GM12873 (cell line): ENCODE measurements at regions not wholly inside any gene's neighbourhood (a gene's known extent, or its start where the extent isn't known, plus 50 kb on each side); places are given as distances from the start of the nearest gene placed in this dataset.

Source experiments
- CTCF ChIP-seq: IDR thresholded peaks from 2 replicates; pipeline ENCODE4 v1.5.1; 2012; ENCODE audit warnings: low read depth, mild to moderate bottlenecking, moderate library complexity, low read length, control low read depth; ENCODE audit not compliant: insufficient read depth; ENCODE audit errors: missing control alignments

GRCh38 chr5:106376522-106376921 lies 1294.2 kb downstream of the EFNA5 start:
- no peak for TF ChIP-seq CTCF

GRCh38 chr5:106374956-106375355 lies 1295.8 kb downstream of the EFNA5 start:
- no peak for TF ChIP-seq CTCF

- no peak for TF ChIP-seq CTCF
These were observed 1302.7 kb downstream of the EFNA5 start for GRCh38 chr5:106368021-106368420.

- TF ChIP-seq CTCF: no peak
These were observed 1303.5 kb downstream of the EFNA5 start for GRCh38 chr5:106367281-106367680.

- TF ChIP-seq CTCF: no peak
These were observed 1307.2 kb downstream of the EFNA5 start for GRCh38 chr5:106363578-106363977.

GRCh38 chr5:106361905-106362304 lies 1308.8 kb downstream of the EFNA5 start:
- no peak for TF ChIP-seq CTCF

GRCh38 chr5:106331415-106331814 lies 1339.3 kb downstream of the EFNA5 start:
- TF ChIP-seq CTCF: no peak
